ENCODE measurements at regions not wholly inside any gene's neighbourhood (a gene's known extent, or its start where the extent isn't known, plus 50 kb on each side); places are given as distances from the start of the nearest gene placed in this dataset.

DNA sequence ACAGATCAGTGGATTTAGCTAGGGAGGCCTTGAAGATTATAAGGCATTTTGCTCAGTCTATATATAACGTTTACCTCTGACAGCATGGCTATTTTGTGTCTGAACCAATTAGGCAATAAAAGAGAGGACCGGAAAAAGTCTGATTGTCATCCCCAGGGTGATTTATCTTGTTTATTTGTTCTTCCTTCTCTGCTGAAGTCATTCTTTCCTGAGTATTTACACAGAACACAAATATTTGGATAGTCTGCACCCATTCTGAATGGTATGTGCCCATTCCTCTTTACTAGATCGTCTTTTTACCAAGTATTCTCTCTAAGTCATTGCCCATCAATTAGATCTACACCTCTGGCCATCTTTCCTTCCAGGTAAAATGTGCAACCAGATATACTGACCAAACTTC, 1602.9 kb downstream of the KCNT2 start:
- TF ChIP-seq CTCF (IDR thresholded peaks at IDR 0.05; ENCODE audit: extremely low read depth in 1 of 2, insufficient read depth in 1 of 2, low read depth in 1 of 2, low read length in 2 of 2): no peak
- TF ChIP-seq POLR2AphosphoS5 (IDR thresholded peaks at IDR 0.05; ENCODE audit: insufficient read depth, low read depth, low read length): no peak
- no peak for TF ChIP-seq POLR2A (IDR thresholded peaks at IDR 0.05; ENCODE audit: low read depth, low read length)
- TF ChIP-seq EZH2 (IDR thresholded peaks at IDR 0.05; ENCODE audit: borderline replicate concordance, low read depth, low read length, severe bottlenecking): no peak
- TF ChIP-seq, protein P1, sequence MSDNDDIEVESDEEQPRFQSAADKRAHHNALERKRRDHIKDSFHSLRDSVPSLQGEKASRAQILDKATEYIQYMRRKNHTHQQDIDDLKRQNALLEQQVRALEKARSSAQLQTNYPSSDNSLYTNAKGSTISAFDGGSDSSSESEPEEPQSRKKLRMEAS (IDR thresholded peaks at IDR 0.05; ENCODE audit: insufficient read depth, insufficient read length): no peak
- no peak for TF ChIP-seq FOS (IDR thresholded peaks at IDR 0.05; ENCODE audit: borderline replicate concordance, insufficient read depth, low read length)
- TF ChIP-seq MYC (IDR thresholded peaks at IDR 0.05; ENCODE audit: low read depth, low read length): no peak
- TF ChIP-seq GATA2 (IDR thresholded peaks at IDR 0.05; ENCODE audit: insufficient read depth, insufficient read length, low read depth, low read length): no peak
